SU-DHL-6 (cell line): ENCODE measurements at regions not wholly inside any gene's neighbourhood (a gene's known extent, or its start where the extent isn't known, plus 50 kb on each side); places are given as distances from the start of the nearest gene placed in this dataset.

ENCODE experiments used
- H2AFZ ChIP-seq: fragments of 200-600 bp; sonication (generic); 2 replicates; pipeline ENCODE4 v1.6.1; 2014; ENCODE audit warnings: low read depth, mild to moderate bottlenecking, moderate library complexity, mixed read lengths, antibody characterized with exemption, low read length; ENCODE audit not compliant: severe bottlenecking
- H3F3A ChIP-seq: fragments of 200-600 bp; shearing (Covaris generic); 2 replicates; pipeline ENCODE4 v1.6.0; 2016; ENCODE audit warnings: antibody characterized with exemption, mild to moderate bottlenecking; ENCODE audit not compliant: insufficient read depth
- H3K27ac ChIP-seq: fragments of 200-600 bp; sonication (generic); 2 replicates; pipeline ENCODE4 v1.5.1; 2016; ENCODE audit warnings: low read depth, mild to moderate bottlenecking, low read length, moderate library complexity, mixed read lengths
- H3K27me3 ChIP-seq: fragments of 200-600 bp; sonication (generic), shearing (Covaris generic); 2 replicates; pipeline ENCODE4 v1.6.0; 2014; ENCODE audit warnings: mild to moderate bottlenecking, low read length
- H3K36me3 ChIP-seq: fragments of 200-600 bp; sonication (generic); 2 replicates; pipeline ENCODE4 v1.6.1; 2014; ENCODE audit warnings: mild to moderate bottlenecking, low read length, mixed read lengths
- H3K4me2 ChIP-seq: fragments of 300-600, 200-600 bp; shearing (Covaris generic), sonication (generic); 2 replicates; pipeline ENCODE4 v1.6.0; 2014; ENCODE audit warnings: low read length, low read depth, mild to moderate bottlenecking; ENCODE audit not compliant: poor library complexity, severe bottlenecking
- H3K4me3 ChIP-seq: fragments of 200-600 bp; sonication (generic); 2 replicates; pipeline ENCODE4 v1.5.1; 2014; ENCODE audit warnings: antibody characterized with exemption, low read length, mild to moderate bottlenecking, mixed read lengths; ENCODE audit not compliant: insufficient read depth, poor library complexity, severe bottlenecking
- H3K79me2 ChIP-seq: fragments of 200-600 bp; sonication (generic); 2 replicates; pipeline ENCODE4 v1.6.1; 2014; ENCODE audit warnings: mild to moderate bottlenecking, low read length, moderate library complexity; ENCODE audit not compliant: insufficient read depth
- H3K9ac ChIP-seq: fragments of 200-600 bp; sonication (generic); 2 replicates; pipeline ENCODE4 v1.7.0; 2014; ENCODE audit warnings: mild to moderate bottlenecking, low read length
- H3K9me2 ChIP-seq: fragments of 200-600 bp; sonication (generic); replicated peaks from 2 replicates; pipeline ENCODE4 v1.6.1; 2014; ENCODE audit warnings: low read length; ENCODE audit not compliant: insufficient read depth
- H3K9me3 ChIP-seq: fragments of 200-600 bp; sonication (generic); 2 replicates; pipeline ENCODE4 v1.6.1; 2014; ENCODE audit warnings: low read length, mixed read lengths; ENCODE audit not compliant: insufficient read depth
- H4K20me1 ChIP-seq: fragments of 200-600 bp; sonication (generic); 2 replicates; pipeline ENCODE4 v1.6.1; 2014; ENCODE audit warnings: low read depth, mild to moderate bottlenecking, antibody characterized with exemption, low read length, moderate library complexity, mixed read lengths
- CTCF ChIP-seq: fragments of 200-600 bp; sonication (generic); IDR thresholded peaks from one replicate; pipeline ENCODE4 v1.5.1; 2017; ENCODE audit warnings: antibody characterized with exemption, mild to moderate bottlenecking, low read length, moderate library complexity; ENCODE audit not compliant: insufficient read depth, poor library complexity, severe bottlenecking
- EZH2phosphoT487 ChIP-seq: fragments of 200-600 bp; sonication (generic), shearing (Covaris generic); conservative IDR thresholded peaks from 2 replicates; pipeline ENCODE4 v1.6.1; 2018; ENCODE audit warnings: mild to moderate bottlenecking, antibody characterized with exemption, low read length, moderate library complexity, mixed read lengths

GRCh38 chr5:61738446-61738845 is 406.4 kb downstream of the ZSWIM6 start:
- Histone ChIP-seq H3K9me2 (no peaks in the 10 kb centered on the region), H3F3A (no peaks in the 10 kb centered on the region), H3K9me3 (no peaks in the 10 kb centered on the region), H3K27me3 (no peaks in the 10 kb centered on the region), H3K4me3 (no peak overlapping the region), H3K27ac (no peak overlapping the region), H2AFZ (no peak overlapping the region), H3K79me2 (no peaks in the 10 kb centered on the region), H3K4me2 (no peak overlapping the region), H3K36me3 (no peaks in the 10 kb centered on the region), H3K9ac (no peak overlapping the region), H4K20me1 (no peaks in the 10 kb centered on the region)
- no peak for TF ChIP-seq EZH2phosphoT487
- no peak for TF ChIP-seq CTCF

GRCh38 chr5:61744690-61745619 is 412.9 kb downstream of the ZSWIM6 start:
- Histone ChIP-seq H3K27ac (no peak overlapping the region), H3K36me3 (no peaks in the 10 kb centered on the region), H3K27me3 (no peaks in the 10 kb centered on the region), H3K9me2 (no peaks in the 10 kb centered on the region), H3K9me3 (no peaks in the 10 kb centered on the region), H3F3A (no peaks in the 10 kb centered on the region), H2AFZ (no peak overlapping the region), H3K4me2 (no peak overlapping the region), H3K79me2 (no peaks in the 10 kb centered on the region), H3K9ac (no peak overlapping the region), H4K20me1 (no peaks in the 10 kb centered on the region), H3K4me3 (no peak overlapping the region)
- TF ChIP-seq EZH2phosphoT487 (no peak), CTCF (no peak)

GRCh38 chr5:61746831-61747575 is 414.9 kb downstream of the ZSWIM6 start:
- Histone ChIP-seq H3K9me3 (no peaks in the 10 kb centered on the region), H3F3A (no peaks in the 10 kb centered on the region), H2AFZ (no peak overlapping the region), H3K9ac (no peak overlapping the region), H3K4me3 (no peak overlapping the region), H3K27ac (no peak overlapping the region), H3K79me2 (no peaks in the 10 kb centered on the region), H3K9me2 (no peaks in the 10 kb centered on the region), H3K4me2 (no peak overlapping the region), H3K36me3 (no peaks in the 10 kb centered on the region), H4K20me1 (no peaks in the 10 kb centered on the region), H3K27me3 (no peaks in the 10 kb centered on the region)
- TF ChIP-seq CTCF (no peak), EZH2phosphoT487 (no peak)
